H9 (cell line): ENCODE measurements at regions not wholly inside any gene's neighbourhood (a gene's known extent, or its start where the extent isn't known, plus 50 kb on each side); places are given as distances from the start of the nearest gene placed in this dataset.

Experiments used
- DNase-seq: peaks from one replicate; pipeline ENCODE4 v3.0.0-alpha.2; 2017
- H2AFZ ChIP-seq: one replicate; pipeline ENCODE4 v1.6.1; 2013; ENCODE audit warnings: mild to moderate bottlenecking, low read length, control low read depth, moderate library complexity
- H2AK5ac ChIP-seq: 2 replicates; pipeline ENCODE4 v1.6.1; 2013; ENCODE audit warnings: low read length, control low read depth, mixed read lengths; ENCODE audit not compliant: insufficient read length
- H2BK120ac ChIP-seq: one replicate; pipeline ENCODE4 v1.6.1; 2013; ENCODE audit warnings: low read depth, mild to moderate bottlenecking, low read length, control low read depth, inconsistent platforms; ENCODE audit not compliant: poor library complexity, severe bottlenecking
- H2BK12ac ChIP-seq: 2 replicates; pipeline ENCODE4 v1.6.1; 2013; ENCODE audit warnings: low read length, control low read depth, mixed read lengths, low read depth; ENCODE audit not compliant: insufficient read length
- H2BK15ac ChIP-seq: 2 replicates; pipeline ENCODE4 v1.6.1; 2013; ENCODE audit warnings: low read depth, low read length, control low read depth
- H2BK20ac ChIP-seq: one replicate; pipeline ENCODE4 v1.6.1; 2013; ENCODE audit warnings: low read depth, mild to moderate bottlenecking, low read length, control low read depth, inconsistent platforms; ENCODE audit not compliant: poor library complexity, severe bottlenecking
- H2BK5ac ChIP-seq: 2 replicates; pipeline ENCODE4 v1.6.1; 2013; ENCODE audit warnings: low read length, control low read depth, mixed read lengths; ENCODE audit not compliant: insufficient read length
- H3K14ac ChIP-seq: 2 replicates; pipeline ENCODE4 v1.6.1; 2013; ENCODE audit warnings: low read length, control low read depth; ENCODE audit not compliant: insufficient read depth
- H3K18ac ChIP-seq: 2 replicates; pipeline ENCODE4 v1.6.1; 2013; ENCODE audit warnings: low read depth, mild to moderate bottlenecking, mixed read lengths, low read length, control low read depth; ENCODE audit not compliant: insufficient read length
- H3K23ac ChIP-seq: 2 replicates; pipeline ENCODE4 v1.6.1; 2013; ENCODE audit warnings: low read length, control low read depth, mixed read lengths, low read depth; ENCODE audit not compliant: insufficient read length
- H3K23me2 ChIP-seq: 2 replicates; pipeline ENCODE4 v1.6.1; 2013; ENCODE audit warnings: low read depth, mild to moderate bottlenecking, mixed read lengths, low read length, control low read depth; ENCODE audit not compliant: insufficient read length, poor library complexity, severe bottlenecking
- H3K27ac ChIP-seq: 2 replicates; pipeline ENCODE4 v1.5.1; 2013; ENCODE audit warnings: low read length, control low read depth, mixed read lengths, low read depth; ENCODE audit not compliant: insufficient read length
- H3K27me3 ChIP-seq: 2 replicates; pipeline ENCODE4 v1.6.1; 2013; ENCODE audit warnings: low read length, control low read depth, inconsistent platforms; ENCODE audit not compliant: insufficient read depth
- H3K4ac ChIP-seq: 2 replicates; pipeline ENCODE4 v1.6.1; 2013; ENCODE audit warnings: low read depth, mild to moderate bottlenecking, control low read depth, inconsistent platforms, low read length, moderate library complexity
- H3K4me1 ChIP-seq: 2 replicates; pipeline ENCODE4 v1.6.1; 2013; ENCODE audit warnings: low read length, control low read depth, inconsistent platforms; ENCODE audit not compliant: insufficient read depth
- H3K4me2 ChIP-seq: 2 replicates; pipeline ENCODE4 v1.6.1; 2013; ENCODE audit warnings: low read length, control low read depth, mixed read lengths; ENCODE audit not compliant: insufficient read length, insufficient read depth
- H3K56ac ChIP-seq: 2 replicates; pipeline ENCODE4 v1.6.1; 2013; ENCODE audit warnings: low read depth, mild to moderate bottlenecking, mixed read lengths, low read length, control low read depth; ENCODE audit not compliant: insufficient read length
- H3K79me1 ChIP-seq: 2 replicates; pipeline ENCODE4 v1.6.1; 2013; ENCODE audit warnings: low read depth, mild to moderate bottlenecking, moderate library complexity, low read length, control low read depth, inconsistent platforms; ENCODE audit not compliant: insufficient read depth, poor library complexity, severe bottlenecking
- H3K79me2 ChIP-seq: 2 replicates; pipeline ENCODE4 v1.6.1; 2013; ENCODE audit warnings: low read length, control low read depth, inconsistent platforms; ENCODE audit not compliant: insufficient read depth
- H3K9ac ChIP-seq: 2 replicates; pipeline ENCODE4 v1.6.1; 2013; ENCODE audit warnings: low read length, control low read depth, mixed read lengths; ENCODE audit not compliant: insufficient read length; ENCODE audit errors: extremely low read depth
- H3K9me3 ChIP-seq: one replicate; pipeline ENCODE4 v1.6.1; 2013; ENCODE audit warnings: low read depth, low read length, inconsistent platforms; ENCODE audit not compliant: control insufficient read depth
- H3T11ph ChIP-seq: one replicate; pipeline ENCODE4 v1.6.1; 2013; ENCODE audit warnings: mild to moderate bottlenecking, low read length, control low read depth, inconsistent platforms
- H4K20me1 ChIP-seq: one replicate; pipeline ENCODE4 v1.6.1; 2013; ENCODE audit not compliant: control insufficient read depth, insufficient read length, insufficient read depth
- H4K5ac ChIP-seq: 2 replicates; pipeline ENCODE4 v1.6.1; 2013; ENCODE audit warnings: low read depth, mild to moderate bottlenecking, mixed read lengths, low read length, control low read depth; ENCODE audit not compliant: insufficient read length
- H4K8ac ChIP-seq: replicated peaks from 2 replicates; pipeline ENCODE4 v1.6.1; 2013; ENCODE audit warnings: low read length, control low read depth, mixed read lengths, low read depth; ENCODE audit not compliant: insufficient read length
- H4K91ac ChIP-seq: 2 replicates; pipeline ENCODE4 v1.6.1; 2013; ENCODE audit warnings: low read depth, mild to moderate bottlenecking, moderate library complexity, mixed read lengths, low read length, control low read depth; ENCODE audit not compliant: insufficient read length
- H3K27ac Mint-ChIP-seq, 3 experiments: 2 replicates in 2 of 3; 3 replicates in 1 of 3; pipeline ENCODE4 v1.8.0; 2020 to 2021; ENCODE audit warnings: mixed read lengths in 3 of 3, mild to moderate bottlenecking in 1 of 3, moderate library complexity in 1 of 3
- H3K27me3 Mint-ChIP-seq: 2 replicates; pipeline ENCODE4 v1.8.0; 2021; ENCODE audit warnings: low read depth, mild to moderate bottlenecking, moderate library complexity, mixed read lengths
- H3K36me3 Mint-ChIP-seq, 3 experiments: 2 replicates in 2 of 3; 3 replicates in 1 of 3; pipeline ENCODE4 v1.8.0; 2020 to 2021; ENCODE audit warnings: low read depth in 3 of 3, mixed read lengths in 3 of 3; ENCODE audit not compliant: insufficient read depth in 1 of 3
- H3K4me1 Mint-ChIP-seq, 2 experiments: 2 replicates each; pipeline ENCODE4 v1.8.0; 2020; ENCODE audit warnings: mixed read lengths in 2 of 2
- H3K4me3 Mint-ChIP-seq, 2 experiments: 2 replicates in 1 of 2; 3 replicates in 1 of 2; pipeline ENCODE4 v1.8.0; 2020 to 2021; ENCODE audit warnings: mild to moderate bottlenecking in 2 of 2, mixed read lengths in 2 of 2, moderate library complexity in 1 of 2
- H3K9me3 Mint-ChIP-seq, 2 experiments: 2 replicates in 1 of 2; 3 replicates in 1 of 2; pipeline ENCODE4 v1.8.0; 2020; ENCODE audit warnings: mild to moderate bottlenecking in 2 of 2, mixed read lengths in 2 of 2, moderate library complexity in 1 of 2
- CTCF ChIP-seq: fragments of 200-600 bp; sonication (generic); conservative IDR thresholded peaks from 3 replicates; pipeline ENCODE4 v1.8.0; 2021; ENCODE audit warnings: antibody characterized with exemption, mild to moderate bottlenecking
- WGBS: extraction: QIAGEN DNeasy Blood & Tissue Kit; methylation state at CpG from one replicate; pipeline ENCODE4 v1.1.7; 2013; ENCODE audit warnings: missing lambda C conversion rate, low lambda C conversion rate, mixed read lengths; ENCODE audit not compliant: insufficient read length; ENCODE audit errors: extremely low coverage; 5-methylcytosine and 5-hydroxymethylcytosine counted together

- Histone ChIP-seq H3K4ac (no peak overlapping the region), H2BK15ac (no peak overlapping the region; the same call in 1 of the 2 replicates), H2BK5ac (no peak overlapping the region), H3K23ac (no peak overlapping the region), H4K5ac (no peak overlapping the region), H2BK12ac (no peak overlapping the region), H3K14ac (no peak overlapping the region), H2AK5ac (no peak overlapping the region), H3K4me2 (no peak overlapping the region), H3K23me2 (no peaks in the 10 kb centered on the region), H3K9ac (no peak overlapping the region), H2BK120ac (no peak overlapping the region), H3K4me1 (peaks cover 1% of the 10 kb centered on the region; the same call in 1 of the 2 replicates), H4K91ac (no peak overlapping the region), H3K79me1 (no peaks in the 10 kb centered on the region), H3T11ph (no peak overlapping the region), H2AFZ (no peak overlapping the region), H4K20me1 (no peaks in the 10 kb centered on the region), H2BK20ac (no peak overlapping the region), H3K79me2 (no peaks in the 10 kb centered on the region), H3K27ac (no peak overlapping the region), H4K8ac (no peak overlapping the region), H3K18ac (no peak overlapping the region), H3K9me3 (no peaks in the 10 kb centered on the region), H3K56ac (no peak overlapping the region), H3K27me3 (no peaks in the 10 kb centered on the region)
- DNase-seq, result no peak
- no peak for TF ChIP-seq CTCF
- no peaks in the 10 kb centered on the region for H3K27me3 Mint-ChIP-seq
- no peaks in the 10 kb centered on the region for H3K9me3 Mint-ChIP-seq
- H3K4me1 Mint-ChIP-seq, result peaks cover 3 to 13% of the 10 kb centered on the region in 2 experiments
- no peaks in the 10 kb centered on the region for H3K36me3 Mint-ChIP-seq
- H3K27ac Mint-ChIP-seq, result no peak overlapping the region
- WGBS, result no CpG with 5 or more reads among the region's 3 CpGs
- H3K4me3 Mint-ChIP-seq, result no peak overlapping the region
These were observed 1148.5 kb downstream of the IGSF11 start for GRCh38 chr3:117886147-117886546.
